ENCODE measurements at regions not wholly inside any gene's neighbourhood (a gene's known extent, or its start where the extent isn't known, plus 50 kb on each side); places are given as distances from the start of the nearest gene placed in this dataset.
"Not testable (repeated sequence)": the region's sequence is repeated elsewhere in the genome, so short reads cannot be mapped to it uniquely, and the experiment has no call there.

- not testable (repeated sequence) for DNase-seq (ENCODE audit: low read depth)
These were observed 94.6 kb upstream of the ABCA1 start for GRCh38 chr9:105022545-105022944.

- DNase-seq (ENCODE audit: low read depth), result no peak
These were observed 95.8 kb upstream of the ABCA1 start for GRCh38 chr9:105023788-105024187.

GRCh38 chr9:105024529-105024928 lies 96.6 kb upstream of the ABCA1 start:
- no peak for DNase-seq (ENCODE audit: low read depth)

GRCh38 chr9:105026451-105026850 lies 98.5 kb upstream of the ABCA1 start:
- no peak for DNase-seq (ENCODE audit: low read depth)

GRCh38 chr9:105027084-105027483 lies 99.1 kb upstream of the ABCA1 start:
- DNase-seq (ENCODE audit: low read depth), result no peak

- DNase-seq (ENCODE audit: low read depth), result no peak
These were observed 102.3 kb upstream of the ABCA1 start for GRCh38 chr9:105030285-105030684.

GRCh38 chr9:105037139-105037538 lies 109.2 kb upstream of the ABCA1 start:
- DNase-seq (ENCODE audit: low read depth), result no peak

- no peak for DNase-seq (ENCODE audit: low read depth)
These were observed 110.1 kb upstream of the ABCA1 start for GRCh38 chr9:105038051-105038450.

GRCh38 chr9:105039175-105039799 lies 111.3 kb upstream of the ABCA1 start:
- no peak for DNase-seq (ENCODE audit: low read depth)

GRCh38 chr9:105043370-105043936 lies 115.5 kb upstream of the ABCA1 start:
- no peak for DNase-seq (ENCODE audit: low read depth)

GRCh38 chr9:105044518-105044917 lies 116.6 kb upstream of the ABCA1 start:
- DNase-seq (ENCODE audit: low read depth), result no peak

- DNase-seq (ENCODE audit: low read depth), result no peak
These were observed 119.2 kb upstream of the ABCA1 start for GRCh38 chr9:105046907-105047741.

- DNase-seq (ENCODE audit: low read depth), result no peak
These were observed 119.7 kb upstream of the ABCA1 start for GRCh38 chr9:105047742-105048041.

GRCh38 chr9:105048331-105048730 lies 120.4 kb upstream of the ABCA1 start:
- no peak for DNase-seq (ENCODE audit: low read depth)

- no peak for DNase-seq (ENCODE audit: low read depth)
These were observed 122.3 kb upstream of the ABCA1 start for GRCh38 chr9:105050296-105050695.

- no peak for DNase-seq (ENCODE audit: low read depth)
These were observed 123.9 kb upstream of the ABCA1 start for GRCh38 chr9:105051897-105052296.

GRCh38 chr9:105052346-105052745 lies 124.4 kb upstream of the ABCA1 start:
- DNase-seq (ENCODE audit: low read depth), result no peak

GRCh38 chr9:105053209-105053652 lies 125.3 kb upstream of the ABCA1 start:
- no peak for DNase-seq (ENCODE audit: low read depth)

GRCh38 chr9:105054491-105054890 lies 126.5 kb upstream of the ABCA1 start:
- peak; percentile 74 for DNase-seq (ENCODE audit: low read depth)

- no peak for DNase-seq (ENCODE audit: low read depth)
These were observed 128.0 kb upstream of the ABCA1 start for GRCh38 chr9:105055917-105056316.

GRCh38 chr9:105057551-105057950 lies 129.6 kb upstream of the ABCA1 start:
- DNase-seq (ENCODE audit: low read depth), result no peak

GRCh38 chr9:105059252-105059651 lies 131.3 kb upstream of the ABCA1 start:
- DNase-seq (ENCODE audit: low read depth), result no peak

- DNase-seq (ENCODE audit: low read depth), result no peak
These were observed 134.4 kb upstream of the ABCA1 start for GRCh38 chr9:105062222-105062855.
